Amygdala (tissue), 56 donors: ENCODE measurements at regions not wholly inside any gene's neighbourhood (a gene's known extent, or its start where the extent isn't known, plus 50 kb on each side); places are given as distances from the start of the nearest gene placed in this dataset.
"Not testable (repeated sequence)": the region's sequence is repeated elsewhere in the genome, so short reads cannot be mapped to it uniquely, and the experiment has no call there.

Experiments
- DNase-seq, 56 donors: peaks; one replicate each; lab custom pipeline; 2025; lab: John Stamatoyannopoulos, UW

DNA sequence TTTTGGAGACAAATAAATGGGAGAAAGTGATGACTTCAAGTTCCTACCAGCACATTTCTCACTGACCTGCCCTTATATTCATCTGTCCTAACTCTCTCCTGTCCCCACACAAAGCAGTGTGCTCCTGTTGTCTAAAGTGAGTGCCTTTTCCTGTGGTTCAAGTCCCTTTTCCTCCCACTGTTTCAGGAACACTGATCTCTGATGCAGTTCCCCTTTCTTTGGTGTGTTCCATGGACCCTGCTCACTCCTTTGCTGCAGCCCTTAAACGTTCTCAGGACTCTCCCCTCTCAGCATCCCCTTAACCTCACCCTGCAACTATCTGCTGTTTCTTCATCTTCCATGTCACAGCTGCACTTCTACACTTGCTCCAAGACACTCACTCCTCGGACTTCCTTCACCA is 195.8 kb upstream of the ETV3 start:
- DNase-seq: no peak

DNA sequence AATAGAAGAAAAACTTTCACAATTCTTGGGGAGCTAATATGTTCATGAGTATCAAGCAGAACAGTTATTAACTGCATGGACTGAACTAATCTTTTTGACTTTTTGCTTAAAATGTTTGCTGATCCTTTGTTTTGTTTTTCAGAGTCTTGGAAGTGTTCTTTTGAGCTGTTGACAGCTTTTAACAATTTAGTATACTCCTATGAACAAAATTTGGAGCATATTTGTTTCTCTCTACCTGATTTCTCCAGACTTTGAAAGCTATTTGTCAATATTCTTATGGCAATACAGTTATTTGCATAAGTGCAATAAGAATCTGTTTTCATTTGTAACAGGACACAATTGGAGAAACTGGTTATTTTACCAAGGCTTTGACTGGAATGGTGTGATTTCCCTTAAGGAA is 192.0 kb upstream of the ETV3 start:
- DNase-seq: not testable (repeated sequence)

DNA sequence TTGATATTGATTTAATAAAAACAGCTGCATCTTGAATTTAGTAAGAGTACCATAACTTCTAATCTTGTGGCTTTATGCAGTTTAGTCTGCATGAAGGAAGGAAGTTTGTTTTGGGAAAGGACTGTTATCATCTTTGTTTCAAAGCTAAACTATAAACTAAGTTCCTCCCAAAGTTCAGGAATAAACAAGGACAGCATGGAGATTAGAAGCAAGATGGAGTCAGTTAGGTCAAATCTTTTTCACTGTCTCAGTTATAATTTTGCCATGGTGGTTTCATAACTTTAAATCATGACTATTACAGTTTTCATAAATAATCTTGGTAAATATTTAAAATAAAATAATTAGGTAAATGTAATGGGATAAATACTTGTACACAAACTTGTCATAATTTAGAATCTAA is 189.9 kb upstream of the ETV3 start:
- DNase-seq: not testable (repeated sequence)

DNA sequence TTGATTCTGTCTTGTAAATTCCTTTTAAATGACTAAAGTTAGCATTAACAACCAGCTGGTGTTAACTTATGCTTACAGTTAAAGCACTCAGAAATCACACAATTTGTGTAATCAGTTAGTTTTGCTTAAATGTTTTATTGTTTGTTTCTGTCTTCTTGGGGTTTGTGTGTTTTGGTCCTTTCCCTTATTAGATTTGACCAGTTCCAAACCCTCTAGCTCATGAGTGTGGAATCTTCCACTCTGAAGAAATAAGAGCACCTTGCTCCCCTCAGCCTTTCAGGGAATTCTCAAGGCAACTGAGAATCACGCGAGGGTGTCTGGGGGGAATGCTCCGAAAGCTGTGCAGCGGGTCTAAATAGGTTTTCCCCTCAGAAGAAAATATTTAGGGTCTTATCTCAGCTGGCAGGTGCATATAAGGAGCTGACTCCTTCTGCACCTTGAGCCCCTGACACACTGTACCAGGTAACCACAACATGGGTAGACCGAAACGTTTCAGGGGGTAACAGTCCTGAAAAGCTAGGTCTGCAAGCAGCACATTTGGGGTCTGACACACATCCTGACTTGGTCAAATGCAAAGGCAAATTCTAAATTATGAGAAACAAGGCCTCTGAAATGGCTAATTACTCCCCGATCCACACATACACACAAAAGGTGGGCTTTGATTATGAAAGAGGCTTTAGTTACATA is 188.1 kb upstream of the ETV3 start:
- no peak for DNase-seq

DNA sequence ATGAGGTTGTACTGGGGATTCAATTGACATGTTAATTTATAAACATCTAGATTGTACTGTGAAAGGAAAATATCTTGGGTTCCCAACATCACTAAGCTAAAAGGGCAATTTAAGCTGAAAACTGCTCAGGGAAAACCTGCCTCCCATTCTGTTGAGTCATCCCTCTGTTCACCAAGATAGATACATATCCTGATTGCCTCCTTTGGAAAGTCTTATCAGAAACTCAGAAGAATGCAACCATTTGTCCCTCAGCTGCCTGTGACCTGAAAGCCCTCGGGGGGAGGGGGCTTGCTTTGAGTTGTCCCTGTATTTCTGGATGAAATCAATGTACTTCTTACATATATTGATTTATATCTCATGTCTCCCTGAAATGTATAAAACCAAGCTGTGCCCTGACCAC is 187.0 kb upstream of the ETV3 start:
- no peak for DNase-seq

DNA sequence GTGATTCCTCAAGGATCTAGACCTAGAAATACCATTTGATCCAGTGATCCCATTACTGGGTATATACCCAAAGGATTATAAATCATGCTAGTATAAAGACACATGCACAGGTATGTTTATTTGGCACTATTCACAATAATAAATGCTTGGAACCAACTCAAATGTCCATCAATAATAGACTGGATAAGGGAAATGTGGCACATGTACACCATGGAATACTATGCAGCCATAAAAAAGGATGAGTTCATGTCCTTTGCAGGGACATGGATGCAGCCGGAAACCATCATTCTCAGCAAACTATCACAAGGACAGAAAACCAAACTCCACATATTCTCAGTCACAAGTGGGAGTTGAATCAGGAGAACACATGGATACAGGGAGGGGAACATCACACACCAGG is 183.8 kb upstream of the ETV3 start:
- not testable (repeated sequence) for DNase-seq

DNA sequence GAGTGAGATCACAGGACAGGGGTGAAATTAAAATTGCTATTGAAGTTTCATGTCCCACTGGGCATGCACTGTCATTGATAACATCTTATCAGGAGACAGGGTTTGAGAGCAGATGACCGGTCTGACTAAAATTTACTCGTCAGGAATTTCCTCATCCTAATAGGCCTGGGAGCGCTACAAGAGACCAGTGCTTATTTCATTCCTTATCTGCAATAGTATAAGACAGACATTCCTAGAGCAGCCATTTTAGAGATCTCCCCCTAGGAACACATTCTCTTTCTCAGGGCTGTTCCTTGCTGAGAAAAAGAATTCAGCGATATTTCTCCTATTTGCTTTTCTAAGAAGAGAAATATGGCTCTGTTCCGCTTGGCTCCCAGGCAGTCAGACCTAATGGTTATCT is 181.4 kb upstream of the ETV3 start:
- no peak for DNase-seq

DNA sequence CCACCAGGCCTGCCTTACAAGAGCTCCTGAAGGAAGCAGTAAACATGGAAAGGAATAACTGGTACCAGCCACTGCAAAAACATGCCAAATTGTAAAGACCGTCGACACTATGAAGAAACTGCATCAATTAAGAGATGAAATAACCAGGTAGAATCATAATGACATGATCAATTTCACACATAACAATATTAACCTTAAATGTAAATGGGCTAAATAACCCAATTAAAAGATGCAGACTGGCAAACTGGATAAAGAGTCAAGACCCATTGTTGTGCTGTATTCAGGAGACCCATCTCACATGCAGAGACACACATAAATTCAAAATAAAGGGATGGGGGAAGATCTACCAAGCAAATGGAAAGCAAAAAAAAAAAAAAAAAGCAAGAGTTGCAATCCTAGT is 179.0 kb upstream of the ETV3 start:
- not testable (repeated sequence) for DNase-seq

DNA sequence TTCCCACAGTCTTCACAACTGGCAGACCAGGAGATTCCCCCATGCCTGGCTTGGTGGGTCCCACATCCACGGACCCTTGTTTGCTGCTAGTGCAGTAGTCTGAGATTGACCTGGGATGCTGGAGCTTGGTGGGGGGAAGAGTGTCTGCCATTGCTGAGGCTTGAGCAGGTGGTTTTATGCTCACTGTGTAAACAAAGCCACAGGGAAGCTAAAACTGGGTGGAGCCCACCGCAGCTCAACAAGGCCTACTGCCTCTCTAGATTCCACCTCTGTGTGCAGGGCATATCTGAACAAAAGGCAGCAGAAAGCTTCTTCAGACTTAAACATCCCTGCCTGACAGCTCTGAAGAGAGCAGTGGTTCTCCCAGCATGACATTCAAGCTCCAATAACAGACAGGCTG is 177.3 kb upstream of the ETV3 start:
- no peak for DNase-seq

DNA sequence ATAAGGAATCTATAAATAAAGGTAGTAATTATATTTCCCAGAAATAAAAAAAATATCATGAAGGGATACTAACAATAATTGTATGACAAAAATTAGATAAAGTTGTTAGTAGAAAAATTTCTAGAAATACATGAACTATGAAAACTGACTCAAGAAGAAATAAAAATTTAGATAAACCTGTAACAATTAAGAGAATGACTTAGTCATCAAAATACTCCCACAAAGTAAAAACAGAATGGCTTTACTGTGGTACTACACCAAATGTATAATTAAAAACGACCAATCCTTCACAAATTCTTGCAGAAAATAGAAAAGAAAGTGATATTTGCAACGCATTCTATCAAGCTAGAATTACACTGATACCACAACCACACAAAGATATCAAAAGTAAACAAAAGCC is 176.2 kb upstream of the ETV3 start:
- no peak for DNase-seq

DNA sequence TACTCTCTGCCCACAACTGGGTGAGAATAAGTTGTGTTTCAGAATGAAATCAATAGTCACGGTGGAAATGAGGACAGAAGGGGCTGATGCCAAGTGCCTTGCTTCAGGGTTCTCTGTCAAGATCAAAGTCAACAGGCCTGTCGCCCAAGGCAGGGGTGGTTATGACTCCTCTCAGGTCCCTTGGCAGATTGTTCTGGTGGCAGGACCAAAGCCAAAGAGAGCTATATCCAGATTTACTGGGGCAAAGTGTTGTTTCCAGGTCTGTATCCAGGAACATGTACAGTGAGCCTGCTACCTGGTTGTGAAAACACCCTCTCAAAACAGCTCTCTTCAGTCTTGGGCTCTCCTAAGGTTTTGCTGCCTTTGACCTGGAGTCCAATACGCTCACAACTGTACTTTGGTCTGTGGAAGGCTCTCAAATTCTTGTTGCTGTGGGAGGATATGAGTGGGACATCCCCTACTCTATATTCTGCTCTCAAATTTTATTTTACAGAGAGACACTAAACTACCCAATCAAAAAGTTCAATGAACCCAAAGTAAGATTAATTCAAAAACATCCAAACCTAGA is 175.1 kb upstream of the ETV3 start:
- DNase-seq: no peak

DNA sequence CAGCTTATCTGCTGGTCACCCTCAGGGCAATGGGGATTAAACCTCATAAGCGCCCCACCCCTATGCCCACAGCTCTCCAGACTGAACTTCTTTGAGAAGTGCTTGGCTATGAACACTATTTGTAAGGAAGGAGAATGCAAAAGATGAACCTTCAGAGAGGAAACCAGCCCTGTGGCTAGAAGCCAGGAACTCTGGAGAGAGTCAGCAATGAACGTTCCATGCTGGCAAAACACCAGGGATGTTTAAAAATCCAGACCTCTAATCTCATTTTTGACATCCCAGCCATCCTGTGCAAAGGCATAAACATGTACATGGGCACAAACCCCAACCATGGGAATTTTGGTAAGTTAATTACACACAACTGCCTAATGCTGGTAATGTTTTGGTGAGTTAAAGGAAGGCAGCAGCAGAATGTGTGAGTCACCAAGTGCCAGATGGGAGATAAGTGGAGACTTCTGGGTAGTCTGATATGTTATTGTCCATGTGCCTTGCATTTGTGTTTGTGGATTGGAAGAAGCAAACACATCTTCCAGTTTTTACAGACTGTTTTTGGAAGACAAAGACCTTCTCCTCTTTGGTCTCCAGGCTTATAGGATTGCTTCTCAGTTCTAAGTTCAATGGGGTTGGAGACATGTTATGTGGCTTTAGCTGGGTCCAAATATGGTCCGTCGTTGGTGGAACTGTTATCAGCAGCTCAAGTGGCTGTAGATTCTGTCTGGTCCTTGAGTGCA is 174.1 kb upstream of the ETV3 start:
- DNase-seq: no peak

DNA sequence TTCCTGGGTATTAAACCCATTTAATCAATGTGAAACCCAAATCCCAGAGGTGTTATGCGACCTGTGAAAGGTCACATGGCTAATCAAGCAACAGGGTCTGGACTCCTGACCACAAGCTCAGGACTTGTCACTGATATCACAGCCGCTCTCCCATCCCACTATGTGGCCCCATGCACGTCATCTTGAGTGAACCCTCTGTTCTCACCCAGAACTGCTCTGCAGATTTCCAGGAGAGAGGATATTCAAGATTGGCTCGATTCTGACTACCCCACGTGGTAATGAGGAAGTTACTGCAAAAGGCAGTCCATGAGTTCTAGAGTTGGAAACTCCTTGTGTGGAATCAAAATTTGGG is 173.5 kb upstream of the ETV3 start:
- DNase-seq: no peak

DNA sequence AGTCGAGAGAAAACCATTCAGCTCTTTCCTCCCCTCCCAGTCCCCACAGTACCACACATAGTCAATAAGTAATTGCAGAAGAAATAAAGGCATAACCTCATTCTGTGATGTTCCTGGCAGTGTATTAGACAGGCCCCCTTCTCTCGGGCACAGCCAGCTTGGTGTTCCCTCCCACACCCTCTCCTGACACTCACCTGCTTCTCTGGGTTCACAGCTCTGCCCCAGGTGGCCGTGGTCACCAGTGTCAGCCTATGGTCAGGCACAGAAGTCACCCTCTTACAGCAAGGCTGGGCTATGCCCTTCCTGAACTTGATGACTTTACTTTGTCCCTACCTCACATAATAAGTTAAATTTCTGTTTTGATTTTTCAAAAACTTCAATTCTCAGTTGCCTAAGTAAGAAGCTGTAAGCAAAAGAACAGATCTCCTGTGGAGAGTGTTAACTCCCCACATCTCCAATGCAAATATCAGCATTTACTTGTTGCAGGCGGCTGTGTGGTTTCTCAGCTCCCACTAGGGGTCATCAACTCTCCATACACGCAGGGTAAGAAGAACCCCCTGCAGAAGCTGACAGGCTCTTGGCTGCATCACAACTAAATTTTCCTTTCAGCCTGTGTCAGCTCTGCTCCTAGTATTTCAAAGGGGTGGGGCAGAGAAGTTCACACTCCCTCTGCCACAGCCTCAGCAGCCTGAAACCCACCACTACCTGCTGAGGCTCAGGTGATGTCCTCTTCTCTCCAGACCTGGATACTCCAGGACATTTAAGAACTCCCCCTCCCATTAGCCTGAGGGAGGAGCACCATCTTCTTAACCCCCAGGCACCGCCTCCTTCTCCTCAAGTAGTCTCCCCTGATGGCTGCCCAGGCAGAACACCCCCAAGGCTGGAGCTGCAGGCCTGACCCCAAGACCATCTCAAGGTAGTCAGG is 172.9 kb upstream of the ETV3 start:
- not testable (repeated sequence) for DNase-seq

DNA sequence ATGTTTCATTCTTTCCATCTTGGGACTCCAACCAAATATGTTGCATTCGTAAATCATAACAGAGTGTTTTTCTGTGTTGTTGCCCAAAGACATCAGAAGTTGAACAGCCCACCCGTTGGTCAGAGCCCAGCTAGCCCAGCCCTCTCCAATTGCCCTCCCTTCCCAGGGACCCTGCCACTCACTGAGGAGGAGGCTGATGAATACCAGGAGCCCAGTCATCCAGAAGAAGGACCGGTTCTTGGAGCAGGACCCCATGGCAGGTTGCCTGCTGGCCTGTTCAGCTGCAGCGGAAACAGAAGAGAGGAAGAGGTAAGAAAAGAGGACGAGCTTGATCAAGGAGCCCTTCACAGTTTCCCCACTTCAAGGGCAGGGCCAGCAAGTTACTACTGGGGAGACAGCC is 172.2 kb upstream of the ETV3 start:
- no peak for DNase-seq

DNA sequence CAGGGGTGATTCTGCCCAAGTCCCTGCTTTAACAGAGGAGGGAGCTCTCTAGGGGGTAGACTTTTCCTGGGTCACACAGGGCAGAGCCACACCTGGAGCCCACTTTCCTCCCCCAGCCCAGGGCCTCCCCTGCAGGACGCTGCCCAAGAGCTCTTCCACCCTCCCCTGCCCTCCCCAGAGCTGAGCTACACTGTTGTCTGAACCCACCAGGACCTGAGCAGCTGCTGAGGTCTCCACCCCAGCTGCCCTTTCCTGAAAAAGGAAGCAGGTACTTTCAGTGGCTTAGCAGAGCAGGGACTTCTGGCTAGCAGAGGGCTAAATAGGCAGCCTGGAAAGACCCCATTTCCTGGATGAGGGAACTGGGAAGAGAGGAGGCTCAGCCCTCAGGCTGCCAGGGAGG is 169.3 kb upstream of the ETV3 start:
- DNase-seq: no peak

DNA sequence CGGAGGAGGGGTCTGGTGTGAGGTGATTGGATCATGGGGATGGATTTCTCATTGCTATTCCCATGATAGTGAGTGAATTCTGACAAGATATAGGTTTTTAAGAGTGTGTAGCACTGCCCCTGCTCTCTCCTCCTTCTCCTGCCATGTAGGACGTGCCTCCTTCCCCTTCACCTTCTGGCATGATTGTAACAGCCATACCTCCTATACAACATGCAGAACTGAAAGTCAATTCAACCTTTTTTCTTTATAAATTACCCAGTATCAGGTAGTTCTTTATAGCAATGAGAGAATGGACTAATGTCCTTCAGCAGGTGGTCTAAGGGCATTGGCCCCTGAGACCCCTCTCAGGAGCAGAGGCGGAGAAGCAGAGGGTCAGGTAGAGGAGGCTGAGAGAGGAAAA is 168.7 kb upstream of the ETV3 start:
- no peak for DNase-seq

DNA sequence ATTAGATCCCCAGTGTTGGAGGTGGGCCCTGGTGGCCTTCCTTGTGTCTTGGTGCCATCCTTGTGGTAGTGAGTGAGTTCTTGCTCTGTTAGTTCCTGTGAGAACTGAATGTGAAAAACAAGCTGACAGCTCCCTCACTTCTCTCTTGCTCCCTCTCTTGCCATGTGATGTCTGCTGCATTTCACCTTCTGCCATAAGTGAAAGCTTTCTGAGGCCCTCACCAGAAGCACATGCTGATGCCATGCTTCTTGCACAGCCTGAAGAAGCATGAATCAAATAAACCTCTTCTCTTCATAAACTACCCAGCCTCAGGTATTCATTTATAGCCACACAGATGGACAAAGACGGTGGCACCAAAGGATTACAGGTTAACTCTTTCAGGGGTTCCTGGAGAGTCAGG is 166.1 kb upstream of the ETV3 start:
- DNase-seq: no peak

DNA sequence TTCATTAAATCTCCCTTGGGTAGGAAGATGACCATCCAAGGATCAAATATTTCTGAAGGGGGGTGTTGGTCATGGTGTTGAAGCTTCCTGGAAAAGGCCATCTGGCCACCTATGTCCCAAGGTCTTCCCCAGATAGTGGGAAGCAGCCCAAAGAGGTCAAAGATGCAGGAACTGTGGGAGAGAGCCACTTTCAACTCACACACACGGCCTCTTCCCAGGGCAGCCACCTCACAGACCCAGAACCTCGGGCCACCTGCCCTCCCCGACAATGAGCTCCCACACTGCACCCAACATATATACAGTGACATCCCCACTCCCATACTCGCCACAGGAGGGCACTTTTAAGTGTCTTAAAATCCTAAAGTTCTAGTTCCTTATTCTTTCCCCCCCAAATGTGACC is 164.5 kb upstream of the ETV3 start:
- no peak for DNase-seq

DNA sequence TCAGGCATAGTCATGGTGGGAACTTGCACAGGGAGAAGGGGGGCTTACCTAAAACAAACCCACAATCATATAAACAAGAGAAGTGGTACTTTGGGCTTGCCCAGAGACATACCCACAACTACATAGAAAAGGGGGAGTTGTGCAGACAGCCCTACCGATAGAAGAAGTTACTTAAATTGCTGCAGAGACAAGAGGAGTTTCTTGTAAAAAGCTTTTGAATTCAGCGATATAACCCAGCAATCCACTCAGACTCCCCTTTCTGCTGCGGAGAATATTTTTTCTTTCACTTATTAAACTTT is 164.0 kb upstream of the ETV3 start:
- DNase-seq: no peak

DNA sequence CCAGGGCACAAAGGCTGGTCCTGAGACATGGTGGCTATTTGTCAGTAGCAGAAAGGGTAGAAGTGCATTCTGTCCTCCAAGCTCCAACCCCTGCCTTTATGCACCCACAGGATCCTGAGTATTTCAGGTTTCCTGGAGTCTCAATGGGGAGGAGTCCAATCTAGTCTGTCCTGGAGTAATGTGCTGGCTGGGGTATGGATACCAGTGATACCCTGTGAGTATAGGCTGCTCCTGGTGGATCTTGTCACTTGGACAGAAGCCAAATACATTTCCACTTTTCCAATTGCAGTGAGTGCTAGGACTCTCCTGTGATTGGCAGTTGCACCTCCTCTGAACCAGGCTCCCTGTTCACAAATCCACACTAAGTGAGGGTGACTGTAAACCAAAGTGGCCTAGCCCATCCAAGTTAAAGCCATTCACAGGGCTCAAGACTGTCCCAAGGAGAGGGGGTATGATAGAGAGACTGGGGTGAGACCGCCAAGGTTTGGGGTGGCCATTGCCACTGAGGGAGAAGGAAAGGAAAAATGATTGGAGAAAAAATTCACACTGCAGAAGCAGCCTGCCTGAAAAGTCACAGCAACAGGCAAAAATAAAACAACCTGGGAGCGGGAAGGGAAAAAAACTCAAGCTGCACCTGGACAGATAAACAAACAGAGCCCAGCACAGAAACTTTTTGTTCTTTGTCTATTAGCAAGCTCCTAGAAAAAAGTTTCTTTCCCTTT is 163.4 kb upstream of the ETV3 start:
- no peak for DNase-seq
